HCT116 (cell line): ENCODE measurements at regions not wholly inside any gene's neighbourhood (a gene's known extent, or its start where the extent isn't known, plus 50 kb on each side); places are given as distances from the start of the nearest gene placed in this dataset.

Experiments used
- EZH2 ChIP-seq: fragments of 200-600 bp; sonication (generic); IDR thresholded peaks from 2 replicates; pipeline ENCODE4 v1.6.1; 2017; ENCODE audit warnings: antibody characterized with exemption, mixed run types
- EZH2phosphoT487 ChIP-seq: fragments of 200-600 bp; IDR thresholded peaks from 2 replicates; pipeline ENCODE4 v1.6.1; 2018; ENCODE audit warnings: antibody characterized with exemption, borderline replicate concordance
- SIN3A ChIP-seq: IDR thresholded peaks from 2 replicates; pipeline ENCODE4 v1.6.1; 2012; ENCODE audit warnings: low read depth
- SRF ChIP-seq: IDR thresholded peaks from 2 replicates; pipeline ENCODE4 v1.6.1; 2012; ENCODE audit warnings: low read depth
- TCF7L2 ChIP-seq: IDR thresholded peaks from 2 replicates; pipeline ENCODE4 v1.7.0; 2011; ENCODE audit warnings: borderline replicate concordance, inconsistent platforms; ENCODE audit not compliant: insufficient read depth, insufficient read length; ENCODE audit errors: extremely low read depth
- TF ChIP-seq, protein P1 (sequence below), 3 experiments: fragments of 200-600 bp in 1 of 3; sonication (generic) in 1 of 3; IDR thresholded peaks in 2 of 3; conservative IDR thresholded peaks in 1 of 3; 2 replicates each; pipeline ENCODE4 v1.5.1; 2012 to 2017; ENCODE audit warnings: low read depth in 2 of 3, low read length in 2 of 3, antibody characterized with exemption in 1 of 3, borderline replicate concordance in 1 of 3, control low read depth in 1 of 3, mild to moderate bottlenecking in 1 of 3, mixed read lengths in 1 of 3, mixed run types in 1 of 3, moderate library complexity in 1 of 3; ENCODE audit not compliant: insufficient read depth in 1 of 3
- TF ChIP-seq, protein P2 (sequence below): IDR thresholded peaks from 2 replicates; pipeline ENCODE4 v1.6.1; 2012; ENCODE audit warnings: low read depth

DNA sequence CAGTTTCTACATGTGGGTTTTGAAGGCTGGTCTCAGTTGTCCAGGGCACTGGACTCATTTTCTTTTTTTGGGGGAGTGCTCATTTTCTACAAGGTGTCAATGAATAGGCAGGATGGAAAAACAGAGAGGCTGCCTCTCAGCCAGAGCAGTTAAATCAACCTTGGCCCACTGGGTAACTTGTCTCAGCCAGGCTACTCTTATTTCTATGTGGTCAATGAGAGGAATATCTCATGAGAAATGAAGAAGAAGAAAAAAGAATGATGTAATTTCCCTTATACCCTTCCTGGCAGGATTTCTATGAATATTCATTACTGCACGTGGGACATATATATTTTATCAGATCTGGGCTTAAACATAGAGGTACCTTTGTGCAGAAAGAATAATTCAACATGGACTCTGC lies 155.2 kb upstream of the E2F7 start:
- TF ChIP-seq SRF (no peak), EZH2 (no peak), SIN3A (no peak), EZH2phosphoT487 (no peak), TCF7L2 (no peak)
- TF ChIP-seq, protein P1, sequence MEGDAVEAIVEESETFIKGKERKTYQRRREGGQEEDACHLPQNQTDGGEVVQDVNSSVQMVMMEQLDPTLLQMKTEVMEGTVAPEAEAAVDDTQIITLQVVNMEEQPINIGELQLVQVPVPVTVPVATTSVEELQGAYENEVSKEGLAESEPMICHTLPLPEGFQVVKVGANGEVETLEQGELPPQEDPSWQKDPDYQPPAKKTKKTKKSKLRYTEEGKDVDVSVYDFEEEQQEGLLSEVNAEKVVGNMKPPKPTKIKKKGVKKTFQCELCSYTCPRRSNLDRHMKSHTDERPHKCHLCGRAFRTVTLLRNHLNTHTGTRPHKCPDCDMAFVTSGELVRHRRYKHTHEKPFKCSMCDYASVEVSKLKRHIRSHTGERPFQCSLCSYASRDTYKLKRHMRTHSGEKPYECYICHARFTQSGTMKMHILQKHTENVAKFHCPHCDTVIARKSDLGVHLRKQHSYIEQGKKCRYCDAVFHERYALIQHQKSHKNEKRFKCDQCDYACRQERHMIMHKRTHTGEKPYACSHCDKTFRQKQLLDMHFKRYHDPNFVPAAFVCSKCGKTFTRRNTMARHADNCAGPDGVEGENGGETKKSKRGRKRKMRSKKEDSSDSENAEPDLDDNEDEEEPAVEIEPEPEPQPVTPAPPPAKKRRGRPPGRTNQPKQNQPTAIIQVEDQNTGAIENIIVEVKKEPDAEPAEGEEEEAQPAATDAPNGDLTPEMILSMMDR (IDR thresholded peaks at IDR 0.05 in 2 of 3, conservative IDR thresholded peaks at IDR 0.05 in 1 of 3; ENCODE audit: borderline replicate concordance in 1 of 3, insufficient read depth in 1 of 3, low read depth in 2 of 3, low read length in 2 of 3), result no peak
- TF ChIP-seq, protein P2, sequence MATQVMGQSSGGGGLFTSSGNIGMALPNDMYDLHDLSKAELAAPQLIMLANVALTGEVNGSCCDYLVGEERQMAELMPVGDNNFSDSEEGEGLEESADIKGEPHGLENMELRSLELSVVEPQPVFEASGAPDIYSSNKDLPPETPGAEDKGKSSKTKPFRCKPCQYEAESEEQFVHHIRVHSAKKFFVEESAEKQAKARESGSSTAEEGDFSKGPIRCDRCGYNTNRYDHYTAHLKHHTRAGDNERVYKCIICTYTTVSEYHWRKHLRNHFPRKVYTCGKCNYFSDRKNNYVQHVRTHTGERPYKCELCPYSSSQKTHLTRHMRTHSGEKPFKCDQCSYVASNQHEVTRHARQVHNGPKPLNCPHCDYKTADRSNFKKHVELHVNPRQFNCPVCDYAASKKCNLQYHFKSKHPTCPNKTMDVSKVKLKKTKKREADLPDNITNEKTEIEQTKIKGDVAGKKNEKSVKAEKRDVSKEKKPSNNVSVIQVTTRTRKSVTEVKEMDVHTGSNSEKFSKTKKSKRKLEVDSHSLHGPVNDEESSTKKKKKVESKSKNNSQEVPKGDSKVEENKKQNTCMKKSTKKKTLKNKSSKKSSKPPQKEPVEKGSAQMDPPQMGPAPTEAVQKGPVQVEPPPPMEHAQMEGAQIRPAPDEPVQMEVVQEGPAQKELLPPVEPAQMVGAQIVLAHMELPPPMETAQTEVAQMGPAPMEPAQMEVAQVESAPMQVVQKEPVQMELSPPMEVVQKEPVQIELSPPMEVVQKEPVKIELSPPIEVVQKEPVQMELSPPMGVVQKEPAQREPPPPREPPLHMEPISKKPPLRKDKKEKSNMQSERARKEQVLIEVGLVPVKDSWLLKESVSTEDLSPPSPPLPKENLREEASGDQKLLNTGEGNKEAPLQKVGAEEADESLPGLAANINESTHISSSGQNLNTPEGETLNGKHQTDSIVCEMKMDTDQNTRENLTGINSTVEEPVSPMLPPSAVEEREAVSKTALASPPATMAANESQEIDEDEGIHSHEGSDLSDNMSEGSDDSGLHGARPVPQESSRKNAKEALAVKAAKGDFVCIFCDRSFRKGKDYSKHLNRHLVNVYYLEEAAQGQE, result no peak
